GM21423 (cell line): ENCODE measurements at regions not wholly inside any gene's neighbourhood (a gene's known extent, or its start where the extent isn't known, plus 50 kb on each side); places are given as distances from the start of the nearest gene placed in this dataset.

Experiments
- ATAC-seq: cut with Tn5 transposase; IDR thresholded peaks from one replicate; pipeline ENCODE4 v1.9.1; 2021; ENCODE audit warnings: mild to moderate bottlenecking, moderate library complexity; ENCODE audit not compliant: unreplicated experiment

- no peak for ATAC-seq
These were observed 91.4 kb upstream of the LRIG1 start for GRCh38 chr3:66592016-66592761.

GRCh38 chr3:66592927-66593625, 92.3 kb upstream of the LRIG1 start:
- no peak for ATAC-seq

GRCh38 chr3:66593978-66594377, 93.2 kb upstream of the LRIG1 start:
- no peak for ATAC-seq

- no peak for ATAC-seq
These were observed 96.6 kb upstream of the LRIG1 start for GRCh38 chr3:66597308-66597863.

GRCh38 chr3:66598168-66598567, 97.3 kb upstream of the LRIG1 start:
- no peak for ATAC-seq

- ATAC-seq = no peak
These were observed 101.4 kb upstream of the LRIG1 start for GRCh38 chr3:66602237-66602636.

GRCh38 chr3:66602691-66603090, 101.9 kb upstream of the LRIG1 start:
- ATAC-seq = no peak

- no peak for ATAC-seq
These were observed 102.4 kb upstream of the LRIG1 start for GRCh38 chr3:66603151-66603611.

- no peak for ATAC-seq
These were observed 103.7 kb upstream of the LRIG1 start for GRCh38 chr3:66604481-66604880.

GRCh38 chr3:66606126-66606525, 105.3 kb upstream of the LRIG1 start:
- ATAC-seq = no peak

GRCh38 chr3:66606868-66607267, 106.0 kb upstream of the LRIG1 start:
- ATAC-seq = no peak

- ATAC-seq = no peak
These were observed 109.1 kb upstream of the LRIG1 start for GRCh38 chr3:66609660-66610561.

- ATAC-seq = no peak
These were observed 109.7 kb upstream of the LRIG1 start for GRCh38 chr3:66610562-66610909.

- ATAC-seq = no peak
These were observed 115.0 kb upstream of the LRIG1 start for GRCh38 chr3:66615643-66616301.

GRCh38 chr3:66617351-66617750, 116.5 kb upstream of the LRIG1 start:
- ATAC-seq = no peak

GRCh38 chr3:66618066-66618465, 117.2 kb upstream of the LRIG1 start:
- no peak for ATAC-seq

GRCh38 chr3:66620296-66620695, 119.5 kb upstream of the LRIG1 start:
- no peak for ATAC-seq

- no peak for ATAC-seq
These were observed 122.1 kb upstream of the LRIG1 start for GRCh38 chr3:66622756-66623457.

GRCh38 chr3:66625505-66626216, 124.8 kb upstream of the LRIG1 start:
- ATAC-seq = no peak
